ENCODE measurements at regions not wholly inside any gene's neighbourhood (a gene's known extent, or its start where the extent isn't known, plus 50 kb on each side); places are given as distances from the start of the nearest gene placed in this dataset.

DNA sequence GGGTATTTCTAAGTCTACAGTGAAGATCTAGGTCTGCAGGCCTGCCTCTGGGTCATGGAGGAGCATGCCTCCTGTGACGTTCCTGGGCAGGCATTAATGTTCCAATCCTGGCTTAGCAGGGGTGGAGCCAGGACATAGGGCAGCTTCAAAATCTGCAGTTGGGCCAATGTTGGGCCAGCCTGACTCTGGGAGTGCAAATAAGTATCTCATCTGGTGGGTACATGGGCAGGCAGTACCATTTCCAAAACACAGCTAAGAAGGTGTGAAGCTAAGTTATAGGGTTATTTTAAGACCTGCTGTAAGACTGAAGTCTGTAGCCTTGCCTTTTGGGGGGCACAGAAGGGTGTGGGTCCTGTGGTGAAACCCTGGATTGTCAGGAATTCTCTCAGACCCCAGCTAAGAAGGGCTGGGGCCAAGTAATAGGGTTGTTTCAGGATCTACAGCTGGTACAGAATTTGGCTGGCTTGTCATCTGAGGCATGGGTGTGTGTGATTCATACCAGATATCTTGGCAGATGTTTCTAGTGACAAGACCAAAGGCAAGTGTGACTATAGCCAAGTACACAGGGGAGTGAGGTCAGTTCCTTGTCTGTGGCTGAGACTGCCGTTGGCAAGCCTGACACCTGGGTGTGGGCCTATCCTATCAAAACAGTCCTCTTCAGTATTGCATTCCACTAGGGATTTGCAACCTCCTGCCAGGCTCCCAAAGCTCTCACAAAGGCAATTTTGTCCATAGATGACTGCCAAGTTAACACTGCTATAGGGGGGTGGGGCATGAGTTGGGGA, 468.7 kb upstream of the B3GALT2 start:
- H3K4me3 ChIP-seq (ENCODE audit: control insufficient read depth, low read depth, low read length) = no peak overlapping the region
- no peak for DNase-seq (ENCODE audit: low read depth)
- TF ChIP-seq, protein P1, sequence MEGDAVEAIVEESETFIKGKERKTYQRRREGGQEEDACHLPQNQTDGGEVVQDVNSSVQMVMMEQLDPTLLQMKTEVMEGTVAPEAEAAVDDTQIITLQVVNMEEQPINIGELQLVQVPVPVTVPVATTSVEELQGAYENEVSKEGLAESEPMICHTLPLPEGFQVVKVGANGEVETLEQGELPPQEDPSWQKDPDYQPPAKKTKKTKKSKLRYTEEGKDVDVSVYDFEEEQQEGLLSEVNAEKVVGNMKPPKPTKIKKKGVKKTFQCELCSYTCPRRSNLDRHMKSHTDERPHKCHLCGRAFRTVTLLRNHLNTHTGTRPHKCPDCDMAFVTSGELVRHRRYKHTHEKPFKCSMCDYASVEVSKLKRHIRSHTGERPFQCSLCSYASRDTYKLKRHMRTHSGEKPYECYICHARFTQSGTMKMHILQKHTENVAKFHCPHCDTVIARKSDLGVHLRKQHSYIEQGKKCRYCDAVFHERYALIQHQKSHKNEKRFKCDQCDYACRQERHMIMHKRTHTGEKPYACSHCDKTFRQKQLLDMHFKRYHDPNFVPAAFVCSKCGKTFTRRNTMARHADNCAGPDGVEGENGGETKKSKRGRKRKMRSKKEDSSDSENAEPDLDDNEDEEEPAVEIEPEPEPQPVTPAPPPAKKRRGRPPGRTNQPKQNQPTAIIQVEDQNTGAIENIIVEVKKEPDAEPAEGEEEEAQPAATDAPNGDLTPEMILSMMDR (IDR thresholded peaks at IDR 0.05; ENCODE audit: control insufficient read depth, insufficient read depth, low read depth, low read length, missing control alignments) = no peak

DNA sequence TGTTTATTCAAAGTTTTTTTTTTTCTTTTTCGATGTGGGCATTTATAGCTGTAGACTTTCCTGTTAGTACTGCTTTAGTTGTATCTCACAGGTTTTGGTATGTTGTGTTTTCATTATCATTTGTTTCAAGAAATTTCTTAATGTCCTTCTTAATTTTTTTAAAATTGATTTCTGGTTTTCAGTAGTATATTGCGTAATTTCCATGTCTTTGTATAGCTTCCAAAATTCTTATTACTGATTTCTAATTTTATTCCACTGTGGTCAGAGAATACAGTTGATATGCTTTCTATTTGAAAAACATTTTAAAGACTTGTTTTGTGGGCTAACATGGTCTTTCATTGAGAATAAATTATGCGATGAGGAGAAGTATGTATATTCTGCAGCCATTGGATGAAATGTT, 463.2 kb upstream of the B3GALT2 start:
- TF ChIP-seq, protein P1 (IDR thresholded peaks at IDR 0.05; ENCODE audit: control insufficient read depth, insufficient read depth, low read depth, low read length, missing control alignments) = no peak
- no peak for DNase-seq (ENCODE audit: low read depth)
- H3K4me3 ChIP-seq (ENCODE audit: control insufficient read depth, low read depth, low read length) = no peak overlapping the region

GRCh38 chr1:193634876-193635275, 448.5 kb upstream of the B3GALT2 start:
- no peak overlapping the region for H3K4me3 ChIP-seq (ENCODE audit: control insufficient read depth, low read depth, low read length)
- no peak for DNase-seq (ENCODE audit: low read depth)
- TF ChIP-seq, protein P1 (IDR thresholded peaks at IDR 0.05; ENCODE audit: control insufficient read depth, insufficient read depth, low read depth, low read length, missing control alignments) = no peak

- DNase-seq (ENCODE audit: low read depth) = no peak
- no peak overlapping the region for H3K4me3 ChIP-seq (ENCODE audit: control insufficient read depth, low read depth, low read length)
- TF ChIP-seq, protein P1 (IDR thresholded peaks at IDR 0.05; ENCODE audit: control insufficient read depth, insufficient read depth, low read depth, low read length, missing control alignments) = no peak
Measured at GRCh38 chr1:193634470-193634869, 448.1 kb upstream of the B3GALT2 start.

GRCh38 chr1:193633991-193634390, 447.6 kb upstream of the B3GALT2 start:
- DNase-seq (ENCODE audit: low read depth) = no peak
- H3K4me3 ChIP-seq (ENCODE audit: control insufficient read depth, low read depth, low read length) = no peak overlapping the region
- TF ChIP-seq, protein P1 (IDR thresholded peaks at IDR 0.05; ENCODE audit: control insufficient read depth, insufficient read depth, low read depth, low read length, missing control alignments) = no peak

DNA sequence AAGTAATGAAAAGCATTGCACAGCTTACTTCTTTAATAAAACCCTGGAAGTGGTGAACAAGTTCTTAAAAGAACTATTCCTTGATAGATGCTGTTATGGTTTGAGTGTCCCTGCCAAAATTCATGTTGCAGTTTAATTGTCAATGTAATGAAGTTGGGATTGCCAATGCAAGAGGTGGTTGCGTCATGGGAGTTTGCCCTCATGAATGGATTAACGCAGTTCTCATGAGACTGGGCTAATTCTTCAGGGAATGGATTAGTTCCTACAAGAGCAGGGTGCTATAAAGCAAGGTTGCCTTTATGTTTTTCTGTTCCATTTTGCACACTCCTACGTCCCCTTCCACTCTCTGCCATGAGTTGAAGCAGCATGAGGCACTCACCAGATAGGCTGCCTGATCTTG, 446.7 kb upstream of the B3GALT2 start:
- no peak overlapping the region for H3K4me3 ChIP-seq (ENCODE audit: control insufficient read depth, low read depth, low read length)
- TF ChIP-seq, protein P1 (IDR thresholded peaks at IDR 0.05; ENCODE audit: control insufficient read depth, insufficient read depth, low read depth, low read length, missing control alignments) = no peak
- DNase-seq (ENCODE audit: low read depth) = no peak

Measured in AG09309 (cell line).